ENCODE measurements at regions not wholly inside any gene's neighbourhood (a gene's known extent, or its start where the extent isn't known, plus 50 kb on each side); places are given as distances from the start of the nearest gene placed in this dataset.

GRCh38 chr14:87161502-87161901 is 831.5 kb downstream of the GALC start:
- no peak for DNase-seq
- H3K36me3 ChIP-seq, result no peaks in the 10 kb centered on the region
- 32 to 55% methylated on average over 4 of the region's 4 CpGs for WGBS, 2 donors
- no peaks in the 10 kb centered on the region for H3K27me3 ChIP-seq
- H3K27ac ChIP-seq, result no peak overlapping the region
- TF ChIP-seq CTCF (IDR thresholded peaks at IDR 0.05) (no peak), POLR2A (IDR thresholded peaks at IDR 0.05) (no peak)
- intact Hi-C loops (cut with DNase I), result no loop called here
- H3K4me1 ChIP-seq, result no peaks in the 10 kb centered on the region
- H3K9me3 ChIP-seq, result no peaks in the 10 kb centered on the region
- no peak overlapping the region for H3K4me3 ChIP-seq

DNA sequence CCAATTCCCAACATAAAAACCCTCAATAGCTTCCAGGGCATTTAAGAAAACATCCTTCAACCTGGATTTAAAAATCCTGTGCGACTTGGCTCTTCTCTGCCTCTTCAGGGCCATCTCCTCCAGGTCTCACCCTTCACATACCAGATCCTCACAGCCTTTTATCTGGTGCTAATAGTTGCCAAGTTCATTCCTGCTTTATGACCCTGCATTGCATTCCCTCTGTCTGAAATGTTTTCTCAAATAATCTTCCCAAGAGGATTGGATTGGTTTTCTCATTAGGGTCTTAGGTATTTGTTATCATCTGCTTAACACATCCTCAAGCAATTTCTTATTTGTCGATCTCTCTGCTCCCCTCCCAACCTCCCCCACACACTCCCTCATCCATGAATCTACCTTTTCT is 832.0 kb downstream of the GALC start:
- H3K27ac ChIP-seq, result no peak overlapping the region
- no peaks in the 10 kb centered on the region for H3K27me3 ChIP-seq
- no peak for TF ChIP-seq CTCF (IDR thresholded peaks at IDR 0.05)
- TF ChIP-seq POLR2A (IDR thresholded peaks at IDR 0.05), result no peak
- H3K4me1 ChIP-seq, result no peaks in the 10 kb centered on the region
- WGBS, 2 donors, result 19 to 26% methylated on average over 2 of the region's 2 CpGs
- H3K9me3 ChIP-seq, result no peaks in the 10 kb centered on the region
- no peak for DNase-seq
- H3K4me3 ChIP-seq, result no peak overlapping the region
- H3K36me3 ChIP-seq, result no peaks in the 10 kb centered on the region
- intact Hi-C loops (cut with DNase I), result no loop called here

DNA sequence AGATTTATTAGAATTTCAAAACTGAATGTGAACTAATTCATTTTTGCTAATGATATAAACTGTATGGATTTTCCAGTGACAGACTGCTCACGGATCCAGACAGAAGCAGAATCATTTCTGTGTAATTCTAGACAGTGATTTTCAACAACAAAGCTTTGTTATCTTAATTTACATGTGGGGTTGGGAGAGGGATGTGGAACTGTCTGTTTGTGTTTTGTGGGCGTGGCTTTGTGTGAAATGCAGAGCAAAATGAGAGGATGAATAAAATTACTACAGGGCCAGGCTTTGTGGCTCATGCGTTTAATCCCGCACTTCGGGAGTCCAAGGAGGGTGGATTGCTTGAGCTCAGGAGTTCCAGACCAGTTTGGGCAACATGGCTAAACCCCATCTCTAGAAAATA is 834.7 kb downstream of the GALC start:
- Histone ChIP-seq H3K9me3 (no peaks in the 10 kb centered on the region), H3K4me1 (no peaks in the 10 kb centered on the region), H3K27me3 (no peaks in the 10 kb centered on the region), H3K4me3 (no peak overlapping the region), H3K36me3 (no peaks in the 10 kb centered on the region), H3K27ac (no peak overlapping the region)
- WGBS, 2 donors, result 45 to 70% methylated on average over 4 to 5 of the region's 5 CpGs
- DNase-seq, result no peak
- TF ChIP-seq POLR2A (IDR thresholded peaks at IDR 0.05), result no peak
- TF ChIP-seq CTCF (IDR thresholded peaks at IDR 0.05), result no peak
- intact Hi-C loops (cut with DNase I), result no loop called here

DNA sequence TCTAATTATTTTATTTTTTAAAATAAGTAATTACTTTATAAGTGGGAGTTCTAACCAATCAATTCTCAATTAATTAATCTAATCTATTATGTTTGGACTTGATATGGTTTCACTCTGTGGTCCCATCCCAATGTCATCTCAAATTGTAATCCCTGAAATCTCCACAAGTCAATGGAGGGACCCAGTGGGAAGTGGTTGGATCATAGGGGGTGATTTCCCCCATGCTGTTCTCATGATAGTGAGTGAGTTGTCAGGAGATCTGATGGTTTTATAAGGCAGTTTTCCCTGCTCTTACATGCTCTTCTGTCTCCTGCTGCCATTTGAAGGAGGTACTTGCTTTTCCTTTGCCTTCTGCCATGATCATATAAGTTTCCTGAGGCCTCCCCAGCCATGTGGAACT is 836.1 kb downstream of the GALC start:
- Histone ChIP-seq H3K4me1 (no peaks in the 10 kb centered on the region), H3K36me3 (no peaks in the 10 kb centered on the region), H3K27me3 (no peaks in the 10 kb centered on the region), H3K27ac (no peak overlapping the region), H3K9me3 (no peaks in the 10 kb centered on the region), H3K4me3 (no peak overlapping the region)
- intact Hi-C loops (cut with DNase I), result no loop called here
- DNase-seq, result no peak
- no peak for TF ChIP-seq CTCF (IDR thresholded peaks at IDR 0.05)
- TF ChIP-seq POLR2A (IDR thresholded peaks at IDR 0.05), result no peak

GRCh38 chr14:87155856-87156488 is 837.0 kb downstream of the GALC start:
- intact Hi-C loops (cut with DNase I), result no loop called here
- H3K4me1 ChIP-seq, result no peaks in the 10 kb centered on the region
- no peak overlapping the region for H3K27ac ChIP-seq
- no peaks in the 10 kb centered on the region for H3K36me3 ChIP-seq
- TF ChIP-seq CTCF (IDR thresholded peaks at IDR 0.05) (no peak), POLR2A (IDR thresholded peaks at IDR 0.05) (no peak)
- no peaks in the 10 kb centered on the region for H3K27me3 ChIP-seq
- no peak overlapping the region for H3K4me3 ChIP-seq
- DNase-seq, result no peak
- no peaks in the 10 kb centered on the region for H3K9me3 ChIP-seq
- 45 to 57% methylated on average over 1 of the region's 1 CpG for WGBS, 2 donors

Measured in esophagus squamous epithelium (tissue), 5 donors.